Mesenteric fat pad (tissue), 1 donor: ENCODE measurements at regions not wholly inside any gene's neighbourhood (a gene's known extent, or its start where the extent isn't known, plus 50 kb on each side); places are given as distances from the start of the nearest gene placed in this dataset.

Source experiments
- DNase-seq: peaks from one replicate; pipeline ENCODE4 v3.0.0-alpha.2; 2020; ENCODE audit warnings: low spot score
- donor health status: DM: yes; HTN: yes; CAD: no.

GRCh38 chr2:226440127-226440918, 359.3 kb downstream of the IRS1 start:
- no peak for DNase-seq

- no peak for DNase-seq
These were observed 360.3 kb downstream of the IRS1 start for GRCh38 chr2:226439337-226439736.

GRCh38 chr2:226435146-226435545, 364.5 kb downstream of the IRS1 start:
- DNase-seq, result no peak

GRCh38 chr2:226434702-226435101, 364.9 kb downstream of the IRS1 start:
- no peak for DNase-seq

- DNase-seq, result no peak
These were observed 368.2 kb downstream of the IRS1 start for GRCh38 chr2:226431288-226431948.

GRCh38 chr2:226429476-226429875, 370.1 kb downstream of the IRS1 start:
- no peak for DNase-seq

GRCh38 chr2:226427538-226428307, 371.9 kb downstream of the IRS1 start:
- DNase-seq, result no peak

- no peak for DNase-seq
These were observed 373.3 kb downstream of the IRS1 start for GRCh38 chr2:226426292-226426736.

GRCh38 chr2:226424971-226425370, 374.6 kb downstream of the IRS1 start:
- DNase-seq, result no peak

GRCh38 chr2:226423498-226423960, 376.1 kb downstream of the IRS1 start:
- DNase-seq, result no peak

- DNase-seq, result no peak
These were observed 379.0 kb downstream of the IRS1 start for GRCh38 chr2:226420646-226421045.

GRCh38 chr2:226418521-226418920, 381.1 kb downstream of the IRS1 start:
- no peak for DNase-seq

- no peak for DNase-seq
These were observed 385.3 kb downstream of the IRS1 start for GRCh38 chr2:226414335-226414734.

- no peak for DNase-seq
These were observed 386.0 kb downstream of the IRS1 start for GRCh38 chr2:226413498-226414130.

- no peak for DNase-seq
These were observed 387.8 kb downstream of the IRS1 start for GRCh38 chr2:226411727-226412360.

GRCh38 chr2:226411205-226411604, 388.4 kb downstream of the IRS1 start:
- no peak for DNase-seq

- DNase-seq, result no peak
These were observed 389.3 kb downstream of the IRS1 start for GRCh38 chr2:226410247-226410835.

GRCh38 chr2:226409134-226409533, 390.5 kb downstream of the IRS1 start:
- no peak for DNase-seq

GRCh38 chr2:226408141-226408540, 391.5 kb downstream of the IRS1 start:
- DNase-seq, result no peak

GRCh38 chr2:226407135-226407534, 392.5 kb downstream of the IRS1 start:
- no peak for DNase-seq

GRCh38 chr2:226405465-226405864, 394.2 kb downstream of the IRS1 start:
- DNase-seq, result no peak
